Chondrocyte (in vitro differentiated cells): ENCODE measurements at regions not wholly inside any gene's neighbourhood (a gene's known extent, or its start where the extent isn't known, plus 50 kb on each side); places are given as distances from the start of the nearest gene placed in this dataset.

Experiments used
- DNase-seq: peaks from one replicate; pipeline ENCODE4 v3.0.0; 2021; ENCODE audit warnings: mixed read lengths, low spot score
- H3K27ac Mint-ChIP-seq: one replicate; pipeline ENCODE4 v1.8.0; 2021; ENCODE audit warnings: mild to moderate bottlenecking, moderate library complexity, mixed read lengths; ENCODE audit not compliant: unreplicated experiment
- H3K27me3 Mint-ChIP-seq: 2 replicates; pipeline ENCODE4 v1.8.0; 2021; ENCODE audit warnings: low read depth, mixed read lengths
- H3K36me3 Mint-ChIP-seq: 2 replicates; pipeline ENCODE4 v1.8.0; 2021; ENCODE audit warnings: low read depth, mixed read lengths
- H3K4me1 Mint-ChIP-seq: 2 replicates; pipeline ENCODE4 v1.8.0; 2021; ENCODE audit warnings: low read depth, mild to moderate bottlenecking, mixed read lengths
- H3K4me3 Mint-ChIP-seq: one replicate; pipeline ENCODE4 v1.8.0; 2021; ENCODE audit warnings: mild to moderate bottlenecking, moderate library complexity, mixed read lengths; ENCODE audit not compliant: unreplicated experiment
- H3K9me3 Mint-ChIP-seq: 2 replicates; pipeline ENCODE4 v1.8.0; 2021; ENCODE audit warnings: low read depth, mixed read lengths
- TF ChIP-seq, protein P1 (sequence below): fragments of 200-600 bp; sonication (generic); IDR thresholded peaks from 2 replicates; pipeline ENCODE4 v1.5.0; 2021; ENCODE audit warnings: antibody characterized with exemption, mild to moderate bottlenecking, moderate library complexity

DNA sequence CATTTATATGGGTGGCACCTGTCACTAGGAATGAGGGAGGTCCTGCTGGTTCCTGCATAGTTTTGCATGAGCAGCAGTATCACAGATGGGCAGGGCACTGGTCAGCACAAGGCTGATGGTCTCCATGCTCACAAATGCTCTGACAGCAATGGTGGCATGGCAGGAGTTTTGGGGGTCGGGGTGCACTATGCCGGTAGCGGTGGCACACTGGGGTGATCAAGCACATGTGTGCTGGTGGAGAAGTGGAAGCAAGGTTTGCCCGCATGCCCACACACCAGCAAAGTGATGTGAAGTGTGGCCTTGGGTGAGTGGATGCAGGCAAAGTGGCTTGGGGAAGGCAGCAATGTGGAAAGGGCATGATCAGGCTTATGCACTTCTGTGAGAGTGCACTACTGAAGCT is 60.5 kb upstream of the MAGEE1 start:
- no peaks in the 10 kb centered on the region for H3K36me3 Mint-ChIP-seq
- peak; percentile 46 for DNase-seq
- H3K9me3 Mint-ChIP-seq, result peaks cover 21% of the 10 kb centered on the region
- no peaks in the 10 kb centered on the region for H3K4me1 Mint-ChIP-seq
- H3K27ac Mint-ChIP-seq, result no peak overlapping the region
- no peaks in the 10 kb centered on the region for H3K27me3 Mint-ChIP-seq
- TF ChIP-seq, protein P1, sequence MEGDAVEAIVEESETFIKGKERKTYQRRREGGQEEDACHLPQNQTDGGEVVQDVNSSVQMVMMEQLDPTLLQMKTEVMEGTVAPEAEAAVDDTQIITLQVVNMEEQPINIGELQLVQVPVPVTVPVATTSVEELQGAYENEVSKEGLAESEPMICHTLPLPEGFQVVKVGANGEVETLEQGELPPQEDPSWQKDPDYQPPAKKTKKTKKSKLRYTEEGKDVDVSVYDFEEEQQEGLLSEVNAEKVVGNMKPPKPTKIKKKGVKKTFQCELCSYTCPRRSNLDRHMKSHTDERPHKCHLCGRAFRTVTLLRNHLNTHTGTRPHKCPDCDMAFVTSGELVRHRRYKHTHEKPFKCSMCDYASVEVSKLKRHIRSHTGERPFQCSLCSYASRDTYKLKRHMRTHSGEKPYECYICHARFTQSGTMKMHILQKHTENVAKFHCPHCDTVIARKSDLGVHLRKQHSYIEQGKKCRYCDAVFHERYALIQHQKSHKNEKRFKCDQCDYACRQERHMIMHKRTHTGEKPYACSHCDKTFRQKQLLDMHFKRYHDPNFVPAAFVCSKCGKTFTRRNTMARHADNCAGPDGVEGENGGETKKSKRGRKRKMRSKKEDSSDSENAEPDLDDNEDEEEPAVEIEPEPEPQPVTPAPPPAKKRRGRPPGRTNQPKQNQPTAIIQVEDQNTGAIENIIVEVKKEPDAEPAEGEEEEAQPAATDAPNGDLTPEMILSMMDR, result no peak
- no peak overlapping the region for H3K4me3 Mint-ChIP-seq
